HUES6 (cell line): ENCODE measurements at regions not wholly inside any gene's neighbourhood (a gene's known extent, or its start where the extent isn't known, plus 50 kb on each side); places are given as distances from the start of the nearest gene placed in this dataset.

ENCODE experiments used
- H3K27ac ChIP-seq: 2 replicates; pipeline ENCODE4 v1.7.0; 2013; ENCODE audit warnings: low read depth, mild to moderate bottlenecking, low read length, inconsistent platforms
- H3K27me3 ChIP-seq: 2 replicates; pipeline ENCODE4 v1.6.1; 2013; ENCODE audit warnings: low read length; ENCODE audit not compliant: control insufficient read depth, insufficient read depth
- H3K36me3 ChIP-seq: 2 replicates; pipeline ENCODE4 v1.6.1; 2013; ENCODE audit warnings: low read length; ENCODE audit not compliant: control insufficient read depth, insufficient read depth
- H3K4me1 ChIP-seq: 2 replicates; pipeline ENCODE4 v1.6.1; 2013; ENCODE audit warnings: low read length; ENCODE audit not compliant: control insufficient read depth, insufficient read depth
- H3K4me3 ChIP-seq: 2 replicates; pipeline ENCODE4 v1.5.1; 2013; ENCODE audit warnings: low read depth, low read length
- H3K9ac ChIP-seq: one replicate; pipeline ENCODE4 v1.6.1; 2013; ENCODE audit warnings: mild to moderate bottlenecking, low read length
- H3K9me3 ChIP-seq: 2 replicates; pipeline ENCODE4 v1.6.1; 2013; ENCODE audit warnings: low read depth, low read length; ENCODE audit not compliant: control insufficient read depth, insufficient read depth

- no peaks in the 10 kb centered on the region for H3K36me3 ChIP-seq
- H3K9me3 ChIP-seq, result no peaks in the 10 kb centered on the region
- no peaks in the 10 kb centered on the region for H3K27me3 ChIP-seq
- H3K4me3 ChIP-seq, result no peak overlapping the region
- no peak overlapping the region for H3K9ac ChIP-seq
- H3K4me1 ChIP-seq, result peaks cover 3% of the 10 kb centered on the region; the same call in 1 of the 2 replicates
- no peak overlapping the region for H3K27ac ChIP-seq
Measured at GRCh38 chr3:64411101-64411500, 185.8 kb upstream of the PRICKLE2 start.

GRCh38 chr3:64410226-64410625 lies 185.0 kb upstream of the PRICKLE2 start:
- Histone ChIP-seq H3K9ac (no peak overlapping the region), H3K27me3 (no peaks in the 10 kb centered on the region), H3K4me3 (no peak overlapping the region), H3K27ac (no peak overlapping the region), H3K4me1 (peaks cover 3% of the 10 kb centered on the region; the same call in 1 of the 2 replicates), H3K9me3 (no peaks in the 10 kb centered on the region), H3K36me3 (no peaks in the 10 kb centered on the region)

- Histone ChIP-seq H3K4me1 (peaks cover 3% of the 10 kb centered on the region; the same call in 1 of the 2 replicates), H3K9me3 (no peaks in the 10 kb centered on the region), H3K4me3 (no peak overlapping the region), H3K27ac (no peak overlapping the region), H3K36me3 (no peaks in the 10 kb centered on the region), H3K27me3 (no peaks in the 10 kb centered on the region), H3K9ac (no peak overlapping the region)
Measured at GRCh38 chr3:64408770-64409169, 183.5 kb upstream of the PRICKLE2 start.

GRCh38 chr3:64406271-64406670 lies 181.0 kb upstream of the PRICKLE2 start:
- peaks cover 3% of the 10 kb centered on the region; the same call in 1 of the 2 replicates for H3K4me1 ChIP-seq

GRCh38 chr3:64405211-64405835 lies 180.1 kb upstream of the PRICKLE2 start:
- H3K9ac ChIP-seq, result no peak overlapping the region
- no peaks in the 10 kb centered on the region for H3K9me3 ChIP-seq
- H3K4me1 ChIP-seq, result peaks cover 3% of the 10 kb centered on the region; the same call in 1 of the 2 replicates
- H3K27ac ChIP-seq, result no peak overlapping the region
- H3K36me3 ChIP-seq, result no peaks in the 10 kb centered on the region
- H3K27me3 ChIP-seq, result no peaks in the 10 kb centered on the region
- no peak overlapping the region for H3K4me3 ChIP-seq

More at GRCh38 chr3:64406271-64406670, 181.0 kb upstream of the PRICKLE2 start:
- no peaks in the 10 kb centered on the region for H3K9me3 ChIP-seq
- no peaks in the 10 kb centered on the region for H3K36me3 ChIP-seq
- no peak overlapping the region for H3K27ac ChIP-seq
- no peaks in the 10 kb centered on the region for H3K27me3 ChIP-seq
- no peak overlapping the region for H3K9ac ChIP-seq
- H3K4me3 ChIP-seq, result no peak overlapping the region

- no peaks in the 10 kb centered on the region for H3K9me3 ChIP-seq
- no peaks in the 10 kb centered on the region for H3K27me3 ChIP-seq
- no peak overlapping the region for H3K27ac ChIP-seq
- no peak overlapping the region for H3K4me3 ChIP-seq
- H3K4me1 ChIP-seq, result peaks cover 21% of the 10 kb centered on the region
- no peak overlapping the region for H3K9ac ChIP-seq
- no peaks in the 10 kb centered on the region for H3K36me3 ChIP-seq
Measured at GRCh38 chr3:64400706-64401105, 175.4 kb upstream of the PRICKLE2 start.

- no peaks in the 10 kb centered on the region for H3K36me3 ChIP-seq
- H3K9ac ChIP-seq, result no peak overlapping the region
- no peak overlapping the region for H3K4me3 ChIP-seq
- H3K9me3 ChIP-seq, result no peaks in the 10 kb centered on the region
- H3K4me1 ChIP-seq, result peaks cover 21% of the 10 kb centered on the region
- no peak overlapping the region for H3K27ac ChIP-seq
- H3K27me3 ChIP-seq, result no peaks in the 10 kb centered on the region
Measured at GRCh38 chr3:64399205-64399800, 174.0 kb upstream of the PRICKLE2 start.

GRCh38 chr3:64398476-64398875 lies 173.2 kb upstream of the PRICKLE2 start:
- H3K4me3 ChIP-seq, result no peak overlapping the region
- no peaks in the 10 kb centered on the region for H3K27me3 ChIP-seq
- H3K4me1 ChIP-seq, result peaks cover 21% of the 10 kb centered on the region
- H3K36me3 ChIP-seq, result no peaks in the 10 kb centered on the region
- no peak overlapping the region for H3K27ac ChIP-seq
- no peak overlapping the region for H3K9ac ChIP-seq
- H3K9me3 ChIP-seq, result no peaks in the 10 kb centered on the region

- Histone ChIP-seq H3K36me3 (no peaks in the 10 kb centered on the region), H3K27ac (0 out of 2 replicates have a peak overlapping the region, but pooled peaks have one; percentile 16), H3K4me1 (peaks cover 21% of the 10 kb centered on the region), H3K27me3 (no peaks in the 10 kb centered on the region), H3K4me3 (no peak overlapping the region), H3K9me3 (no peaks in the 10 kb centered on the region), H3K9ac (no peak overlapping the region)
Measured at GRCh38 chr3:64398006-64398405, 172.7 kb upstream of the PRICKLE2 start.

GRCh38 chr3:64397573-64397972 lies 172.3 kb upstream of the PRICKLE2 start:
- Histone ChIP-seq H3K9me3 (no peaks in the 10 kb centered on the region), H3K27ac (0 out of 2 replicates have a peak overlapping the region, but pooled peaks have one; percentile 16)

GRCh38 chr3:64395490-64395889 lies 170.2 kb upstream of the PRICKLE2 start:
- H3K9me3 ChIP-seq, result no peaks in the 10 kb centered on the region
- peaks cover 21% of the 10 kb centered on the region for H3K4me1 ChIP-seq
- no peaks in the 10 kb centered on the region for H3K27me3 ChIP-seq
- no peak overlapping the region for H3K4me3 ChIP-seq
- no peaks in the 10 kb centered on the region for H3K36me3 ChIP-seq
- no peak overlapping the region for H3K9ac ChIP-seq
- no peak overlapping the region for H3K27ac ChIP-seq

More at GRCh38 chr3:64397573-64397972, 172.3 kb upstream of the PRICKLE2 start:
- no peak overlapping the region for H3K9ac ChIP-seq
- H3K27me3 ChIP-seq, result no peaks in the 10 kb centered on the region
- peaks cover 21% of the 10 kb centered on the region for H3K4me1 ChIP-seq
- H3K4me3 ChIP-seq, result no peak overlapping the region
- no peaks in the 10 kb centered on the region for H3K36me3 ChIP-seq
